K562 (cell line): ENCODE measurements at regions not wholly inside any gene's neighbourhood (a gene's known extent, or its start where the extent isn't known, plus 50 kb on each side); places are given as distances from the start of the nearest gene placed in this dataset.

Experiments used
- ATAC-seq: fragments of 200-7000 bp; cut with Tn5 transposase; 3 replicates; pipeline ENCODE4 v1.9.1; 2020; ENCODE audit warnings: moderate library complexity
- BruUV-seq: library from RNA; stranded (reverse); fragments of 400-500 nt; replicated peaks from 2 replicates; lab custom pipeline; 2021; lab: Mats Ljungman, UMichigan
- CTCF ChIA-PET: fragments of 300-600 bp; formaldehyde crosslinking; extraction: SDS; loops from one replicate; lab custom pipeline; 2021; ENCODE audit warnings: low intra/inter-chr PET ratio; lab: Yijun Ruan, JAX
- POLR2A ChIA-PET: fragments of 300-600, 350-650 bp; sonication (Branson Sonifier 250); formaldehyde crosslinking; extraction: SDS; loops from one replicate; lab custom pipeline; 2021; ENCODE audit warnings: antibody characterized with exemption, inconsistent platforms; lab: Yijun Ruan, JAX
- DNase-seq, 4 experiments: peaks; one replicate each; pipeline versions ENCODE4 v3.0.0 to v3.0.0-alpha.2; 2011 to 2018; ENCODE audit warnings: low spot score in 3 of 4, mixed read lengths in 3 of 4; ENCODE audit errors: extremely low read depth in 1 of 4
- FAIRE-seq: peaks from 2 replicates; lab custom pipeline; 2011; peaks lifted over from hg19 to GRCh38; lab: Jason Lieb, UNC
- H2AFZ ChIP-seq: 2 replicates; pipeline ENCODE4 v1.6.0; 2011; ENCODE audit warnings: low read depth, low read length, control low read depth, inconsistent platforms
- H3K27ac ChIP-seq: fragments of 200-600 bp; 3 replicates; pipeline ENCODE4 v1.8.0; 2011; ENCODE audit warnings: low read depth, mild to moderate bottlenecking, control low read depth, inconsistent platforms, low read length, moderate library complexity, mixed read lengths; ENCODE audit errors: extremely low read depth
- H3K27me3 ChIP-seq, 2 experiments: fragments of 300-600 bp in 1 of 2; 2 replicates in 1 of 2; 3 replicates in 1 of 2; pipeline versions ENCODE4 v1.6.0 to v1.8.0; 2011; ENCODE audit warnings: inconsistent platforms in 2 of 2, low read length in 2 of 2, mild to moderate bottlenecking in 1 of 2, mixed read lengths in 1 of 2, moderate library complexity in 1 of 2; ENCODE audit not compliant: control insufficient read depth in 2 of 2, insufficient read depth in 2 of 2
- H3K36me3 ChIP-seq: fragments of 300-600 bp; 3 replicates; pipeline ENCODE4 v1.8.0; 2011; ENCODE audit warnings: mild to moderate bottlenecking, low read length, inconsistent platforms; ENCODE audit not compliant: control insufficient read depth, insufficient read depth
- H3K4me1 ChIP-seq, 2 experiments: fragments of 200-600 bp in 1 of 2; replicated peaks in 1 of 2; 2 replicates in 1 of 2; 3 replicates in 1 of 2; pipeline versions ENCODE4 v1.5.1 to v1.8.0; 2011; ENCODE audit warnings: inconsistent platforms in 2 of 2, low read length in 2 of 2, mild to moderate bottlenecking in 1 of 2, mixed read lengths in 1 of 2, moderate library complexity in 1 of 2; ENCODE audit not compliant: control insufficient read depth in 2 of 2, insufficient read depth in 2 of 2
- H3K4me2 ChIP-seq: 2 replicates; pipeline ENCODE4 v1.6.1; 2011; ENCODE audit warnings: low read length, control low read depth, inconsistent platforms, mixed read lengths; ENCODE audit not compliant: insufficient read depth
- H3K4me3 ChIP-seq: fragments of 200-600 bp; sonication (generic), shearing (Covaris generic); 2 replicates; pipeline ENCODE4 v1.5.1; 2016; ENCODE audit warnings: control low read depth, inconsistent platforms
- H3K79me2 ChIP-seq: fragments of 200-600 bp; 3 replicates; pipeline ENCODE4 v1.8.0; 2011; ENCODE audit warnings: low read length, inconsistent platforms; ENCODE audit not compliant: control insufficient read depth, insufficient read depth
- H3K9ac ChIP-seq, 2 experiments: 2 replicates each; pipeline versions ENCODE4 v1.6.0 to v1.6.1; 2011; ENCODE audit warnings: low read depth in 2 of 2, low read length in 2 of 2, control low read depth in 1 of 2, inconsistent platforms in 1 of 2, mild to moderate bottlenecking in 1 of 2, mixed read lengths in 1 of 2; ENCODE audit not compliant: insufficient read depth in 1 of 2
- H3K9me1 ChIP-seq: one replicate; pipeline ENCODE4 v1.6.0; 2011; ENCODE audit warnings: inconsistent platforms, mild to moderate bottlenecking, low read length, moderate library complexity; ENCODE audit not compliant: control insufficient read depth, insufficient read depth
- H3K9me3 ChIP-seq: replicated peaks from 2 replicates; pipeline ENCODE4 v1.5.1; 2011; ENCODE audit warnings: low read depth, low read length, inconsistent platforms; ENCODE audit not compliant: control insufficient read depth, insufficient read depth
- H4K20me1 ChIP-seq: replicated peaks from 2 replicates; pipeline ENCODE4 v1.6.1; 2011; ENCODE audit warnings: low read length, inconsistent platforms, mixed read lengths; ENCODE audit not compliant: control insufficient read depth, insufficient read depth
- EHMT2 ChIP-seq: fragments of 450-650 bp; IDR thresholded peaks from 2 replicates; pipeline ENCODE4 v1.6.1; 2018; ENCODE audit warnings: antibody characterized with exemption
- EWSR1 ChIP-seq: fragments of 450-650 bp; IDR thresholded peaks from 2 replicates; pipeline ENCODE4 v1.6.1; 2018; ENCODE audit warnings: borderline replicate concordance, mild to moderate bottlenecking, low read depth, moderate library complexity; ENCODE audit not compliant: partially characterized antibody
- FOS ChIP-seq: IDR thresholded peaks from 3 replicates; pipeline ENCODE4 v1.6.1; 2011; ENCODE audit not compliant: insufficient read length; ENCODE audit errors: extremely low read depth
- GATAD2B ChIP-seq: fragments of 450-650 bp; IDR thresholded peaks from 2 replicates; pipeline ENCODE4 v1.6.1; 2017; ENCODE audit warnings: mild to moderate bottlenecking, borderline replicate concordance
- HDGF ChIP-seq: fragments of 450-650 bp; IDR thresholded peaks from 2 replicates; pipeline ENCODE4 v1.6.1; 2016
- HMGN3 ChIP-seq: IDR thresholded peaks from 2 replicates; pipeline ENCODE4 v1.6.1; 2011; ENCODE audit warnings: borderline replicate concordance, low read depth, mild to moderate bottlenecking, mixed read lengths, low read length; ENCODE audit not compliant: insufficient read length; ENCODE audit errors: extremely low read depth
- KLF1 ChIP-seq: fragments of 450-650 bp; IDR thresholded peaks from 2 replicates; pipeline ENCODE4 v1.6.1; 2016; ENCODE audit warnings: missing genetic modification characterization, missing compliant biosample characterization
- L3MBTL2 ChIP-seq: fragments of 450-650 bp; IDR thresholded peaks from 2 replicates; pipeline ENCODE4 v1.6.1; 2016; ENCODE audit warnings: mild to moderate bottlenecking, moderate library complexity
- NR3C1 ChIP-seq: sonication (generic); formaldehyde crosslinking; IDR thresholded peaks from 2 replicates; pipeline ENCODE4 v1.8.1; 2022; ENCODE audit warnings: missing genetic modification reagents
- TGIF2 ChIP-seq: sonication (generic); formaldehyde crosslinking; IDR thresholded peaks from 2 replicates; pipeline ENCODE4 v1.8.1; 2022; ENCODE audit warnings: mild to moderate bottlenecking, missing genetic modification reagents, moderate library complexity
- XRCC5 ChIP-seq: fragments of 200-400 bp; formaldehyde crosslinking; IDR thresholded peaks from 2 replicates; pipeline ENCODE4 v1.6.1; 2017; ENCODE audit warnings: low read depth, mild to moderate bottlenecking, low read length
- ZC3H8 ChIP-seq: fragments of 450-650 bp; IDR thresholded peaks from 2 replicates; pipeline ENCODE4 v1.6.1; 2017
- ZKSCAN3 ChIP-seq: fragments of 250-450 bp; sonication (Bioruptor Pico); IDR thresholded peaks from 2 replicates; pipeline ENCODE4 v1.4.0; 2020
- WGBS: fragments of 100-300 bp; shearing (Covaris generic); methylation state at CpG from one replicate; pipeline ENCODE4 v1.1.6; 2016; ENCODE audit warnings: low coverage, mixed read lengths; ENCODE audit not compliant: insufficient coverage; ENCODE audit errors: missing lambda C conversion rate; 5-methylcytosine and 5-hydroxymethylcytosine counted together
- in situ Hi-C: fragments of 300-500 bp; cut with MboI; formaldehyde crosslinking; loops from 4 replicates; pipeline ENCODE4 v1.15.0; 2018; ENCODE audit warnings: inconsistent platforms, mixed read lengths
- intact Hi-C: fragments of 100-400 bp; cut with micrococcal nuclease; formaldehyde crosslinking; loops from 2 replicates; pipeline ENCODE4 v1.14.2; 2022

DNA sequence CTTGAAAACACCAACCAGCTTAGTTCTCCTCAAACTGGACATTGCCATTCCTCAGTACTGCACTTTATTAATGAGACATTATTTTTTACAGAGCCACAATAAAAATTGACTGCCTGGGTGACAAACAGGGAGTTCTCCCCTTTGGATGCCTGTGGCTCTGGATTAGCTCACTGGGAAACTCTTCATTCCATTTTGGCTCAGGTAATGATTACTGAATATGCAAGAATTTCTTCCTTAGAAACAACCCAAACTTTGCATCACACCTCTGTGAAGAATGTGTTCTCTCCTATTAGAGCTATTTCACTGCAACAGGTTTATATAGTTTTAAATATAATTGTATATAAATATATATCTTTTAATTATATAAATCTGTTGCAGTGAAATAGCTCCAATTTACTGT, 2065.8 kb downstream of the ARAP2 start:
- no peaks in the 10 kb centered on the region for H3K79me2 ChIP-seq
- H3K27ac ChIP-seq, result no peak overlapping the region
- BruUV-seq, result no TSS peak
- 0 out of 2 replicates have a peak, but pooled peaks cover 3% of the 10 kb centered on the region for H3K9me3 ChIP-seq
- no peak overlapping the region for H3K4me2 ChIP-seq
- no peak overlapping the region for H3K4me3 ChIP-seq
- no peak overlapping the region for H2AFZ ChIP-seq
- ChIA-PET CTCF (no interaction called here), POLR2A (no interaction called here)
- FAIRE-seq (no peak), DNase-seq (no peak), ATAC-seq (no peak)
- no peaks in the 10 kb centered on the region for H4K20me1 ChIP-seq
- intact Hi-C loops (no loop called here), in situ Hi-C loops (no loop called here)
- H3K36me3 ChIP-seq, result no peaks in the 10 kb centered on the region
- H3K9ac ChIP-seq, result no peak overlapping the region
- no peaks in the 10 kb centered on the region for H3K9me1 ChIP-seq
- no peaks in the 10 kb centered on the region for H3K4me1 ChIP-seq
- no peaks in the 10 kb centered on the region for H3K27me3 ChIP-seq
- TF ChIP-seq XRCC5, result no peak
- no peak for TF ChIP-seq ZKSCAN3 (CRISPR knock-in tag)
- no peak for TF ChIP-seq TGIF2 (CRISPR knock-in tag)
- TF ChIP-seq EHMT2, result no peak
- TF ChIP-seq ZC3H8, result no peak
- no peak for TF ChIP-seq FOS
- TF ChIP-seq L3MBTL2, result no peak
- no peak for TF ChIP-seq KLF1 (tag)
- no peak for TF ChIP-seq EWSR1
- TF ChIP-seq, all 486 proteins: peak for 0

DNA sequence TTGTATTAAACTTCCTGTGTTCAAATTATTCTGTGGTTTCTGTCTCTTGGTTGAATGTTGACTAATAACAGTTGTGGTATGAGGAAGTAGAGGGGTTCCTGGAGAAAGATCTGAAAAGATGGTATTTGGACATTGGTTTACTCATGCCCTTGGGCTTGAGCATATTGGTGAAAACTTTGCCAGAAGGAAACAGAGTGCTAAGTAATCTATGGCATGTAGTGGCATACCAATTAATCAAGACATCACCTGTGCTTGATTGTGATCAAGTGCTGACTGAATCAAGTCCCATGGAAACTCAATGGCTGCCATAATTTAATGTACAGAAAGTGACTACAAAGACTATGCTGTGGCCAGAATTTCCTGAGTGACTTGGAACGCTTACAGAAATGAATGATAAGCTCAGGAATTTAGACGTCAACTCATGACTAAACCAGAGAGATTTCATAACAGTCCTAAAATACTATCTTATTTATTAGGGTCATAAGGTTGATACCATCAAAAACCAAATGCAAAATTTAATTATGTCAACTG, 2062.9 kb downstream of the ARAP2 start:
- POLR2A ChIA-PET, result no interaction called here
- no peaks in the 10 kb centered on the region for H3K36me3 ChIP-seq
- H3K9me3 ChIP-seq, result peaks cover 3% of the 10 kb centered on the region; the same call in 1 of the 2 replicates
- H3K27ac ChIP-seq, result no peak overlapping the region
- DNase-seq (no peak), FAIRE-seq (no peak), ATAC-seq (no peak)
- CTCF ChIA-PET, result no interaction called here
- no peaks in the 10 kb centered on the region for H4K20me1 ChIP-seq
- intact Hi-C loops (no loop called here), in situ Hi-C loops (no loop called here)
- no peak overlapping the region for H3K4me2 ChIP-seq
- 11% methylated on average over 2 of the region's 2 CpGs for WGBS
- no peaks in the 10 kb centered on the region for H3K27me3 ChIP-seq
- no TSS peak for BruUV-seq
- no peaks in the 10 kb centered on the region for H3K9me1 ChIP-seq
- H3K4me3 ChIP-seq, result no peak overlapping the region
- TF ChIP-seq HMGN3 (no peak), HDGF (no peak), GATAD2B (no peak), NR3C1 (no peak)
- no peaks in the 10 kb centered on the region for H3K4me1 ChIP-seq
- no peak overlapping the region for H3K9ac ChIP-seq
- no peak overlapping the region for H2AFZ ChIP-seq
- no peaks in the 10 kb centered on the region for H3K79me2 ChIP-seq
